WTC11 (cell line): ENCODE measurements at regions not wholly inside any gene's neighbourhood (a gene's known extent, or its start where the extent isn't known, plus 50 kb on each side); places are given as distances from the start of the nearest gene placed in this dataset.

Experiments used
- CTCF ChIP-seq: fragments of 200-600 bp; IDR thresholded peaks from 2 replicates; pipeline ENCODE4 v1.8.0; 2022; ENCODE audit warnings: antibody characterized with exemption
- ESRRA ChIP-seq: sonication (generic); formaldehyde crosslinking; IDR thresholded peaks from 2 replicates; pipeline ENCODE4 v1.8.1; 2022; ENCODE audit warnings: mild to moderate bottlenecking, missing genetic modification reagents, borderline replicate concordance
- NR2C2 ChIP-seq: sonication (generic); formaldehyde crosslinking; IDR thresholded peaks from 2 replicates; pipeline ENCODE4 v1.8.0; 2022; ENCODE audit warnings: mild to moderate bottlenecking, missing genetic modification reagents
- ZBTB43 ChIP-seq: sonication (generic); formaldehyde crosslinking; IDR thresholded peaks from 2 replicates; pipeline ENCODE4 v1.8.1; 2023; ENCODE audit warnings: mild to moderate bottlenecking, missing genetic modification reagents

GRCh38 chr18:60196836-60197606 is 175.6 kb downstream of the MC4R start:
- no peak for TF ChIP-seq NR2C2 (CRISPR knock-in tag)
- no peak for TF ChIP-seq CTCF
- no peak for TF ChIP-seq ZBTB43
- TF ChIP-seq ESRRA (CRISPR knock-in tag), result no peak
